ENCODE measurements at regions not wholly inside any gene's neighbourhood (a gene's known extent, or its start where the extent isn't known, plus 50 kb on each side); places are given as distances from the start of the nearest gene placed in this dataset.

DNA sequence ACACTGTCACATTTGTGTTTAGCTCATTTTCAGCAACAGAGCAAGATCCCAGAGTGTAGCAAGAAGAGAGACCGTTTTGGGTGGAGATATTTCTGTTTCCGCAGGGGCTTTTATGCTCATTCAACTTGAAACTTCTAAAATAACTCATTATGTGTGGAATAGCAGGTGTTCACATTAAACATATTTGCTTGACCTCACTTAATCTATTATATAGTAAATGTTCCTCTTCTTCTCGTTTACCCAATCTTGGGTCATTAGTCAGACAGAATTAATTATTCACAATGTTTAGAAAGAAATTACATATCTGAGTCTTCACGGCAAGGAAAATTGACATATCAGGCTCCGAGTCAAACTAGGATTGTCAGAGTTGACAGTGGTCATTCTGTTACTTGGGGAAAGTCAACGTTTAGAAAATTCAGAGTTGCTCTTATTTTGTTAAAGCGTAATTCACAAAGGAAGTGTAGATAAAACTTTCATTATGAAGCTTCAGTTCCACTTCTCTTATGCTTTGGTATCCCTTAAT lies 222.9 kb downstream of the TPRG1 start:
- H3K27ac Mint-ChIP-seq, result no peak overlapping the region
- no peaks in the 10 kb centered on the region for H3K36me3 Mint-ChIP-seq (ENCODE audit: low read depth)
- no peaks in the 10 kb centered on the region for H3K4me1 Mint-ChIP-seq
- no peak overlapping the region for H3K4me3 Mint-ChIP-seq
- no peak for DNase-seq
- H3K9me3 Mint-ChIP-seq, result no peaks in the 10 kb centered on the region
- TF ChIP-seq, protein P1, sequence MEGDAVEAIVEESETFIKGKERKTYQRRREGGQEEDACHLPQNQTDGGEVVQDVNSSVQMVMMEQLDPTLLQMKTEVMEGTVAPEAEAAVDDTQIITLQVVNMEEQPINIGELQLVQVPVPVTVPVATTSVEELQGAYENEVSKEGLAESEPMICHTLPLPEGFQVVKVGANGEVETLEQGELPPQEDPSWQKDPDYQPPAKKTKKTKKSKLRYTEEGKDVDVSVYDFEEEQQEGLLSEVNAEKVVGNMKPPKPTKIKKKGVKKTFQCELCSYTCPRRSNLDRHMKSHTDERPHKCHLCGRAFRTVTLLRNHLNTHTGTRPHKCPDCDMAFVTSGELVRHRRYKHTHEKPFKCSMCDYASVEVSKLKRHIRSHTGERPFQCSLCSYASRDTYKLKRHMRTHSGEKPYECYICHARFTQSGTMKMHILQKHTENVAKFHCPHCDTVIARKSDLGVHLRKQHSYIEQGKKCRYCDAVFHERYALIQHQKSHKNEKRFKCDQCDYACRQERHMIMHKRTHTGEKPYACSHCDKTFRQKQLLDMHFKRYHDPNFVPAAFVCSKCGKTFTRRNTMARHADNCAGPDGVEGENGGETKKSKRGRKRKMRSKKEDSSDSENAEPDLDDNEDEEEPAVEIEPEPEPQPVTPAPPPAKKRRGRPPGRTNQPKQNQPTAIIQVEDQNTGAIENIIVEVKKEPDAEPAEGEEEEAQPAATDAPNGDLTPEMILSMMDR (IDR thresholded peaks at IDR 0.05), result no peak
- peaks cover 3% of the 10 kb centered on the region for H3K27me3 Mint-ChIP-seq (ENCODE audit: low read depth, poor library complexity)

DNA sequence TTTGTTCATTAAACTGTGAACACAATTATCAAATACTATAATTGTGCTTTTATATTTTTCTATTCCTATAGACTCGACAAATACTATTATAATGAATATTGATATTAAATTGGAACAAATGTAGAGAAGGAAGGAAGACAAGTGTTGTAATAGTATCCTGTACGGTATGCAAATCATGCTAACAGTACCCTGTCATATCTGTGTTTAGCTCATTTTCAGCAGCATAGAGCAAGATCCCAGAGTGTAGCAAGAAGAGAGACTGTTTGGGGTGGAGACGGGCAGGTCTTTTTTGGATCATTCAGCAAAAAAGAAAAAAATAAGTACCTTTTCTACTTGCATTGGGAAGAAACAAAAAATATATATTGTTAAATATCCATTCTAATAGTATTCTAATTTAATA lies 224.1 kb downstream of the TPRG1 start:
- H3K9me3 Mint-ChIP-seq, result no peaks in the 10 kb centered on the region
- no peaks in the 10 kb centered on the region for H3K36me3 Mint-ChIP-seq (ENCODE audit: low read depth)
- H3K4me3 Mint-ChIP-seq, result no peak overlapping the region
- no peak overlapping the region for H3K27ac Mint-ChIP-seq
- TF ChIP-seq, protein P1 (IDR thresholded peaks at IDR 0.05), result no peak
- DNase-seq, result no peak
- H3K4me1 Mint-ChIP-seq, result no peaks in the 10 kb centered on the region
- H3K27me3 Mint-ChIP-seq (ENCODE audit: low read depth, poor library complexity), result peaks cover 3% of the 10 kb centered on the region

DNA sequence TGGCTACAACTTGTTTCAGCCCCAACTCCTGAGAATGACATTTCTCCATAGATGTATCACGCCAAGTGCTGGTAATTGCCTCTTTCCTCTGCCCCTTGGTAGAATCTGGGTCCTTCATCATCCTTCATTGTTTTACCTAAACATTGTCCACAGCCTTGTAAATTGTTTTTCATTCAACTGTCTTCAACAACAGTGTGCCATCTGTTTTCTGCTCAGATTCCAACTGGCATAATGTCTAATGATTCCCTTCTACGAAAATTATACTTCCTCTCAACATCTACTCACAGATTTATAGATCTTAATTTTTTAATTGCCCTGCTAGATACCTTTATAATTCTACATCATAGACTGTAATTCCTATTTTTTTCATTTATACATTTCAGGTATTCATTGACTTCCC lies 226.9 kb downstream of the TPRG1 start:
- Mint-ChIP-seq H3K9me3 (no peaks in the 10 kb centered on the region), H3K4me3 (no peak overlapping the region), H3K27me3 (ENCODE audit: low read depth, poor library complexity) (no peaks in the 10 kb centered on the region), H3K4me1 (peaks cover 7% of the 10 kb centered on the region), H3K36me3 (ENCODE audit: low read depth) (no peaks in the 10 kb centered on the region), H3K27ac (no peak overlapping the region)
- TF ChIP-seq, protein P1 (IDR thresholded peaks at IDR 0.05), result no peak
- DNase-seq, result no peak

DNA sequence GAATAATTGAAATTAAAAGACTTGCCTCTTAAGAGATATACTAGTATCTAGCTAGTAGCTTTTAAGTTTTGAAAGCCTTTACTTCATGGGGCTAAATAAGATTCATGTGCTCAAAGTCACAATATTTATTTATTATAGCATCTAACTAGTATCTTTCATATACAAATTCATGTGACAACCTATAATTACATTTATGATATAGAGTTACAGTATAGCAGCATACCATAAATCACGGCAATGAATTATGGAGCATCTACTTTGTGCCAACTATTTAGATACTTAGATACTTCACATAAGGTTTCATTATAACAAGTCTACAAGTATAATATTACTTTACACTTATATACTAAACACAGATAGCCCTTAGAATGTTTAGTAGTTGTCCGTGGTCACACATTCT lies 229.4 kb downstream of the TPRG1 start:
- H3K27ac Mint-ChIP-seq, result no peak overlapping the region
- DNase-seq, result no peak
- H3K4me3 Mint-ChIP-seq, result no peak overlapping the region
- peaks cover 13% of the 10 kb centered on the region for H3K4me1 Mint-ChIP-seq
- TF ChIP-seq, protein P1 (IDR thresholded peaks at IDR 0.05), result no peak
- H3K36me3 Mint-ChIP-seq (ENCODE audit: low read depth), result no peaks in the 10 kb centered on the region
- H3K27me3 Mint-ChIP-seq (ENCODE audit: low read depth, poor library complexity), result no peaks in the 10 kb centered on the region
- no peaks in the 10 kb centered on the region for H3K9me3 Mint-ChIP-seq

DNA sequence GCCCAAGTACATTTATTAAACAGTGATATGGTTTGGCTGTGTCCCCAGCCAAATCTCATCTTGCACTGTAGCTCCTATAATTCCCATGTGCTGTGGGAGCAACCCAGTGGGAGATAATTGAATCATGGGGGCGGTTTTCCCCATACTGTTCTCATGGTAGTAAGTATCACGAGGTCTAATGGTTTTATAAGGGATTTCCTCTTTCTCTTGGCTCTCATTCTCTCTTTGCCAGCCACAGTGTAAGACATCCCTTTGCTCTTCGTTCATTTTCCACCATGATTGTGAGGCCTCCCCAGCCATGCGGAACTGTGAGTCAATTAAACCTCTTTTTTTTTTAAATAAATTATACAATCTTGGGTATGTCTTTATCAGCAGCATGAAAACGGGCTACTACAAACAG lies 228.0 kb upstream of the TP63 start:
- DNase-seq, result no peak
- H3K27ac Mint-ChIP-seq, result no peak overlapping the region
- H3K4me3 Mint-ChIP-seq, result no peak overlapping the region
- TF ChIP-seq, protein P1 (IDR thresholded peaks at IDR 0.05), result no peak
- H3K4me1 Mint-ChIP-seq, result peaks cover 13% of the 10 kb centered on the region
- no peaks in the 10 kb centered on the region for H3K9me3 Mint-ChIP-seq
- no peaks in the 10 kb centered on the region for H3K36me3 Mint-ChIP-seq (ENCODE audit: low read depth)
- peaks cover 3% of the 10 kb centered on the region for H3K27me3 Mint-ChIP-seq (ENCODE audit: low read depth, poor library complexity)

DNA sequence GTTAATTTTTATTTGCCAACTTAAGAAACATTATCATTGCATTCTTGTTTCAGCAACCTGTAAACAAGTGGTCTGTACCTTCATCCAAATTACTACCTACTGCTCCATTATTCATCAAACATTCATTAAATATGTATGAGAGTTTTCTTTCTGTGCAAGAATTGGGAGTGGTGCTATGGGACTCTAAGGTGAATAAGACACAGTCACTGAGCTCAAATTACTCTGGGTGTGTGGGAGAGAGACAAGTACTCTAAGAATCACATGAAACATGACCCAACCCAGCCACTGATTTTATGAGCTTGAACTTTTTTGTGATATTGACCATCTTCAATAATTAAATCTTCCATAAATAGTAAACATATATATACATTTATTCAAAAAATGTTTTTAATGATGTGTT lies 227.2 kb upstream of the TP63 start:
- H3K4me3 Mint-ChIP-seq, result no peak overlapping the region
- no peak overlapping the region for H3K27ac Mint-ChIP-seq
- no peak for DNase-seq
- peaks cover 13% of the 10 kb centered on the region for H3K4me1 Mint-ChIP-seq
- TF ChIP-seq, protein P1 (IDR thresholded peaks at IDR 0.05), result no peak
- no peaks in the 10 kb centered on the region for H3K9me3 Mint-ChIP-seq
- no peaks in the 10 kb centered on the region for H3K36me3 Mint-ChIP-seq (ENCODE audit: low read depth)
- H3K27me3 Mint-ChIP-seq (ENCODE audit: low read depth, poor library complexity), result peaks cover 3% of the 10 kb centered on the region

All from nephron progenitor cell (in vitro differentiated cells).